Epithelial cell of esophagus (primary cell): ENCODE measurements at regions not wholly inside any gene's neighbourhood (a gene's known extent, or its start where the extent isn't known, plus 50 kb on each side); places are given as distances from the start of the nearest gene placed in this dataset.

ENCODE experiments used
- DNase-seq: peaks from one replicate; pipeline ENCODE4 v3.0.0; 2010; ENCODE audit warnings: low read depth
- H3K4me3 ChIP-seq: 2 replicates; pipeline ENCODE4 v1.5.1; 2011; ENCODE audit warnings: mild to moderate bottlenecking, low read length, control low read depth
- TF ChIP-seq, protein P1 (sequence below): IDR thresholded peaks from 2 replicates; pipeline ENCODE4 v1.5.1; 2011; ENCODE audit warnings: low read depth, mild to moderate bottlenecking, low read length, control low read depth, inconsistent platforms; ENCODE audit not compliant: insufficient read depth; ENCODE audit errors: missing control alignments

- TF ChIP-seq, protein P1, sequence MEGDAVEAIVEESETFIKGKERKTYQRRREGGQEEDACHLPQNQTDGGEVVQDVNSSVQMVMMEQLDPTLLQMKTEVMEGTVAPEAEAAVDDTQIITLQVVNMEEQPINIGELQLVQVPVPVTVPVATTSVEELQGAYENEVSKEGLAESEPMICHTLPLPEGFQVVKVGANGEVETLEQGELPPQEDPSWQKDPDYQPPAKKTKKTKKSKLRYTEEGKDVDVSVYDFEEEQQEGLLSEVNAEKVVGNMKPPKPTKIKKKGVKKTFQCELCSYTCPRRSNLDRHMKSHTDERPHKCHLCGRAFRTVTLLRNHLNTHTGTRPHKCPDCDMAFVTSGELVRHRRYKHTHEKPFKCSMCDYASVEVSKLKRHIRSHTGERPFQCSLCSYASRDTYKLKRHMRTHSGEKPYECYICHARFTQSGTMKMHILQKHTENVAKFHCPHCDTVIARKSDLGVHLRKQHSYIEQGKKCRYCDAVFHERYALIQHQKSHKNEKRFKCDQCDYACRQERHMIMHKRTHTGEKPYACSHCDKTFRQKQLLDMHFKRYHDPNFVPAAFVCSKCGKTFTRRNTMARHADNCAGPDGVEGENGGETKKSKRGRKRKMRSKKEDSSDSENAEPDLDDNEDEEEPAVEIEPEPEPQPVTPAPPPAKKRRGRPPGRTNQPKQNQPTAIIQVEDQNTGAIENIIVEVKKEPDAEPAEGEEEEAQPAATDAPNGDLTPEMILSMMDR, result no peak
- H3K4me3 ChIP-seq, result no peak overlapping the region
- no peak for DNase-seq
Observed at GRCh38 chr16:89027281-89027680, 50.3 kb upstream of the CBFA2T3 start.

- H3K4me3 ChIP-seq, result no peak overlapping the region
- TF ChIP-seq, protein P1, result no peak
- DNase-seq, result no peak
Observed at GRCh38 chr16:89031715-89032659, 55.0 kb upstream of the CBFA2T3 start.

DNA sequence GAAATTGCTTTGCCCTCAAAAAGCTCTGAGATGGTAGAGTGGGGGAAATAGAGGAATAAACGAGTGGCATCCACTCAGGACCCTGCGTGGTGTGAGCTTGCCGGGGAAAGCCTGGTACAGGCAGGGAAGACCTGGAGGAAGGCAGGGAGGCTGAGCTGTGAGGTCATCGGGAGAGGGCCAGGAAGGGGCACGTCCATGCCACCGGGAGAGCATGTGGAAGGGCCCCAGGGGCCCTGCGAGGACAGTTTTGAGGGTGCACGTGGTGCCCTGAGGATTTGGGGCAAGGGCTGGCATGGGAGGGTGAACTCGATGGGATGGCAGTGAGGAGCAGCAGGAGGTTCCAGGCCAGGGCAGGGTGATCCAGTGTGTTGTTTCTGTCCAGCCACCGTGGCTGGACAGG, 56.3 kb upstream of the CBFA2T3 start:
- TF ChIP-seq, protein P1, result no peak
- no peak for DNase-seq
- no peak overlapping the region for H3K4me3 ChIP-seq

- H3K4me3 ChIP-seq, result no peak overlapping the region
- DNase-seq, result no peak
- TF ChIP-seq, protein P1, result no peak
Observed at GRCh38 chr16:89033796-89034572, 57.0 kb upstream of the CBFA2T3 start.

DNA sequence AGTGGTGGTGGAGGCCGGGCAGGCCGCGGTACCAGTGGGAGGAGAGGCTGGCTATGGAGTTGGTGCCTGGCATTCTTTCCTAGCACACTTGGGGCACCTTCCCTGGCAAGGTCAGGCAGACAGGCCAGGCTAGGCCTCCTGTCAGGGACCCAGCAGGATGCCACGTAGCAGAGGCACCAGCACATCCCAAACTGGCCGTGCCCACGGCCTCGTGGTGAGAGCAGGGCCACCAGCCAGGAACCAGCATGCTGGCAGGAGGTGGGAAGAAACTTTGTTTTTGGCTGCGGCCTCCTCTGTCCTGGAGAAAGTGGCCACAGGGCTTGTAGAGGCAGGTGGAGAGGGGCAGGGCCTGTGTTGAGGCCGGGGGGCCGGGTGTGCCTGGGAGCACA, 57.6 kb upstream of the CBFA2T3 start:
- no peak for DNase-seq
- TF ChIP-seq, protein P1, result no peak
- no peak overlapping the region for H3K4me3 ChIP-seq

- no peak for DNase-seq
- TF ChIP-seq, protein P1, result no peak
- H3K4me3 ChIP-seq, result no peak overlapping the region
Observed at GRCh38 chr16:89034971-89035668, 58.1 kb upstream of the CBFA2T3 start.
